AG08396 (cell line): ENCODE measurements at regions not wholly inside any gene's neighbourhood (a gene's known extent, or its start where the extent isn't known, plus 50 kb on each side); places are given as distances from the start of the nearest gene placed in this dataset.

ENCODE experiments used
- DNase-seq: peaks from one replicate; pipeline ENCODE4 v3.0.0; 2012; ENCODE audit warnings: low spot score, mixed read lengths

- DNase-seq, result no peak
Observed at GRCh38 chr2:144333143-144333555, 186.8 kb downstream of the ZEB2 start.

GRCh38 chr2:144332356-144333142 lies 187.4 kb downstream of the ZEB2 start:
- peak; percentile 96 for DNase-seq

- no peak for DNase-seq
Observed at GRCh38 chr2:144331674-144332355, 188.1 kb downstream of the ZEB2 start.

- no peak for DNase-seq
Observed at GRCh38 chr2:144330951-144331673, 188.8 kb downstream of the ZEB2 start.

- DNase-seq, result no peak
Observed at GRCh38 chr2:144329472-144329871, 190.4 kb downstream of the ZEB2 start.

GRCh38 chr2:144328938-144329337 lies 191.0 kb downstream of the ZEB2 start:
- no peak for DNase-seq

GRCh38 chr2:144326825-144327224 lies 193.1 kb downstream of the ZEB2 start:
- no peak for DNase-seq

- DNase-seq, result no peak
Observed at GRCh38 chr2:144325086-144325485, 194.8 kb downstream of the ZEB2 start.

GRCh38 chr2:144324446-144325045 lies 195.4 kb downstream of the ZEB2 start:
- no peak for DNase-seq

GRCh38 chr2:144323946-144324345 lies 196.0 kb downstream of the ZEB2 start:
- no peak for DNase-seq

- no peak for DNase-seq
Observed at GRCh38 chr2:144322379-144322778, 197.5 kb downstream of the ZEB2 start.

- peak; percentile 43 for DNase-seq
Observed at GRCh38 chr2:144320491-144320890, 199.4 kb downstream of the ZEB2 start.

GRCh38 chr2:144317071-144317738 lies 202.7 kb downstream of the ZEB2 start:
- DNase-seq, result no peak

GRCh38 chr2:144310889-144311608 lies 208.9 kb downstream of the ZEB2 start:
- no peak for DNase-seq

- no peak for DNase-seq
Observed at GRCh38 chr2:144310484-144310883, 209.4 kb downstream of the ZEB2 start.

- DNase-seq, result no peak
Observed at GRCh38 chr2:144307711-144308110, 212.2 kb downstream of the ZEB2 start.

GRCh38 chr2:144304202-144304601 lies 215.7 kb downstream of the ZEB2 start:
- no peak for DNase-seq

GRCh38 chr2:144300632-144301031 lies 219.3 kb downstream of the ZEB2 start:
- DNase-seq, result no peak

- DNase-seq, result no peak
Observed at GRCh38 chr2:144290276-144290675, 229.6 kb downstream of the ZEB2 start.

GRCh38 chr2:144288438-144288837 lies 231.5 kb downstream of the ZEB2 start:
- peak; percentile 9 for DNase-seq

GRCh38 chr2:144285324-144285723 lies 234.6 kb downstream of the ZEB2 start:
- no peak for DNase-seq
